ENCODE measurements at regions not wholly inside any gene's neighbourhood (a gene's known extent, or its start where the extent isn't known, plus 50 kb on each side); places are given as distances from the start of the nearest gene placed in this dataset.
"Not testable (repeated sequence)": the region's sequence is repeated elsewhere in the genome, so short reads cannot be mapped to it uniquely, and the experiment has no call there.

DNA sequence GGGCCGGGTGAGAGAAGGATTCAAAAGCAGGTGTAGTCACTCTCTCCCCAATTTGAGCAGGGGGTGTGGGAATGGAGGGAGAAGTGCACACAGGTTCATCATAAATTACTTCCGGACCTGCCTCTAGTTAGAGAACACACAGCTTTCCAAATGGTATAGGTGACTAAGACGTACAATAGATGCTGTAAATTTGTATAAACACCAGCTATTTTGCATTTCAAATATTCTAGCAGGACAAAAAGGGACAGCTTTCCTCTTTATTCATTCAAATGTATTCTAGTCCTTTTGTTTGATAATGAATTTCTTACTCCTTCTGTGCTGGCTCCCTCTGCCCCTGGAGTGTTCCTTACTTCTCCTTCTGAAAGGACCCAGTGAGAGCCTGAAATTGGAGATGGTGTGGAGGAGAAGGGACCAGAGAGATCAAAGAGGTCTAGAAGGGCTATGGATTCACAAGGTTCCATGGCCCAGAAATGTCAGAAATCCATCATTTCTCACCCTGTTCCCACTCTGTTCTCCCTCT is 53.2 kb upstream of the SH3BP4 start:
- Histone ChIP-seq H3K27me3 (no peaks in the 10 kb centered on the region), H3K36me3 (no peaks in the 10 kb centered on the region), H3K27ac (no peak overlapping the region), H3K4me3 (no peak overlapping the region), H3K4me1 (no peaks in the 10 kb centered on the region), H3K9me3 (no peaks in the 10 kb centered on the region)
- no peak for DNase-seq (ENCODE audit: low spot score)
- TF ChIP-seq, protein P1, sequence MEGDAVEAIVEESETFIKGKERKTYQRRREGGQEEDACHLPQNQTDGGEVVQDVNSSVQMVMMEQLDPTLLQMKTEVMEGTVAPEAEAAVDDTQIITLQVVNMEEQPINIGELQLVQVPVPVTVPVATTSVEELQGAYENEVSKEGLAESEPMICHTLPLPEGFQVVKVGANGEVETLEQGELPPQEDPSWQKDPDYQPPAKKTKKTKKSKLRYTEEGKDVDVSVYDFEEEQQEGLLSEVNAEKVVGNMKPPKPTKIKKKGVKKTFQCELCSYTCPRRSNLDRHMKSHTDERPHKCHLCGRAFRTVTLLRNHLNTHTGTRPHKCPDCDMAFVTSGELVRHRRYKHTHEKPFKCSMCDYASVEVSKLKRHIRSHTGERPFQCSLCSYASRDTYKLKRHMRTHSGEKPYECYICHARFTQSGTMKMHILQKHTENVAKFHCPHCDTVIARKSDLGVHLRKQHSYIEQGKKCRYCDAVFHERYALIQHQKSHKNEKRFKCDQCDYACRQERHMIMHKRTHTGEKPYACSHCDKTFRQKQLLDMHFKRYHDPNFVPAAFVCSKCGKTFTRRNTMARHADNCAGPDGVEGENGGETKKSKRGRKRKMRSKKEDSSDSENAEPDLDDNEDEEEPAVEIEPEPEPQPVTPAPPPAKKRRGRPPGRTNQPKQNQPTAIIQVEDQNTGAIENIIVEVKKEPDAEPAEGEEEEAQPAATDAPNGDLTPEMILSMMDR (IDR thresholded peaks at IDR 0.05) = no peak

DNA sequence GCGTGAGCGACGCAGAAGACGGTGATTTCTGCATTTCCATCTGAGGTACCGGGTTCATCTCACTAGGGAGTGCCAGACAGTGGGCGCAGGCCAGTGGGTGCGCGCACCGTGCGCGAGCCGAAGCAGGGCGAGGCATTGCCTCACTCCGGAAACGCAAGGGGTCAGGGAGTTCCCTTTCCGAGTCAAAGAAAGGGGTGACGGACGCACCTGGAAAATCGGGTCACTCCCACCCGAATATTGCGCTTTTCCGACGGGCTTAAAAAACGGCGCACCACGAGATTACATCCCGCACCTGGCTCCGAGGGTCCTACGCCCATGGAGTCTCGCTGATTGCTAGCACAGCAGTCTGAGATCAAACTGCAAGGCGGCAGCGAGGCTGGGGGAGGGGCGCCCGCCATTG is 63.4 kb upstream of the SH3BP4 start:
- H3K9me3 ChIP-seq; DNase-seq (ENCODE audit: low spot score); H3K36me3 ChIP-seq; H3K27me3 ChIP-seq; H3K4me1 ChIP-seq; H3K27ac ChIP-seq: not testable (repeated sequence)
- H3K4me3 ChIP-seq = peak overlapping the region in 1 of 2 donors; percentile 31

DNA sequence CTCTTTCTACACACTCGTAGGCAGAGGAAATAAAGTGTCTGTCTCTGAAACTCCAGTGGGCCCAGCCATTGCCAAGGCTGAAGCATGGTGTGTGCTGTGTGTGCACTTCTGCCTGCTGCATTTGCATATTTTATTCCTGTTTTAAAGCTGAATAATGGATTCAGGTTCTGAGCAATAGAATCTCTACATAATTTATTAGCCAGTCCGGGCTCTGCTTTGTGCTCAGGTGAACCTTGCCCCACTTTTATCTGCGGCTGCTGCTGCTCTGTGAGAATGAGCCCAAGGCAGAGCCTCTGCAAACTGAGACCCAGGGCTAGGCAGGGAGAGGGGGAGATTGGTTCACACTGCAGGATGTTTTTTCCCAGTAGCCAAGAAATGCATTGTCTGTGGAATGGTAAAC is 64.6 kb upstream of the SH3BP4 start:
- Histone ChIP-seq H3K36me3 (no peaks in the 10 kb centered on the region), H3K27me3 (no peaks in the 10 kb centered on the region), H3K4me1 (no peaks in the 10 kb centered on the region), H3K4me3 (no peak overlapping the region), H3K9me3 (no peaks in the 10 kb centered on the region), H3K27ac (no peak overlapping the region)
- TF ChIP-seq, protein P1 (IDR thresholded peaks at IDR 0.05) = no peak
- DNase-seq (ENCODE audit: low spot score) = no peak

DNA sequence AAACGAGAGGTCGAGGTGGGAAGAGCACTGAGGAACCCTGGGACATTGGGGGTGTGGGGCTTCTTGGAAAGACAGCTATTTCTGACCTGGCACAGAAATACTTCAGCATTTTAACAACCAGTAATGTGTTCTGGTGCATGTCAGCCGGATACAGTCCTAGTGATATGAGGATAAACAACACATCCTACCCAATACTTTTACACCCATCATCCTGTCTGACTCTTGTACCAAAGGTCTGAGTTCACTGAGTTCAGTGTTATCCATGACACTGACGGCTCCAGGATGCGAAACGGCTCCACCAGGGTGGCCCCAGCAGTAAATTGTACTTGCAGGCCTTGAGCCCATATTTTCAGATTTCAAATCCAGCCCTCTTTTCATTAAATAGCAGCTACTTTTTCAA is 65.9 kb upstream of the SH3BP4 start:
- Histone ChIP-seq H3K4me3 (no peak overlapping the region), H3K4me1 (peaks cover 0 to 11% of the 10 kb centered on the region in 2 donors), H3K36me3 (no peaks in the 10 kb centered on the region), H3K27me3 (no peaks in the 10 kb centered on the region), H3K9me3 (no peaks in the 10 kb centered on the region), H3K27ac (no peak overlapping the region)
- TF ChIP-seq, protein P1 (IDR thresholded peaks at IDR 0.05) = no peak
- DNase-seq (ENCODE audit: low spot score) = no peak

DNA sequence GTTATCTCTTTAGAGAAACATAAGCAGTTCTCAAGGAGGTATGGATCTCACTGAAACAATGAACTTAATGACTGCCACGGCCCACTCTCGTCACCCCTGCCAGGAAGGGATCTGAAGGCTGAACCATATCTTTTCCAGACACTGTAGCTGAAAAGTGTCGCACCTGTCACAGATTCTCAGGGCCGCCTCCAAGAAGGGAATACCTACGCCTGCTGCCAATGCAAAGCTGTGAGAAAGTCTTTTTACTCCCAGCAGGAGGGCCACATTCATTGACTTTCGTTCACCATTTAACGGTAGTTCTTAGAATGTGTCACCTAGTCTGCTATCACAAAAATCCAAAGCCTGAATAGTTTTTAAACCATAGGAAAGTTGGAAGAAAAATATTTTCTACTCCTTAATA is 66.7 kb upstream of the SH3BP4 start:
- TF ChIP-seq, protein P1 (IDR thresholded peaks at IDR 0.05) = no peak
- no peaks in the 10 kb centered on the region for H3K9me3 ChIP-seq
- peaks cover 0 to 17% of the 10 kb centered on the region in 2 donors for H3K4me1 ChIP-seq

DNA sequence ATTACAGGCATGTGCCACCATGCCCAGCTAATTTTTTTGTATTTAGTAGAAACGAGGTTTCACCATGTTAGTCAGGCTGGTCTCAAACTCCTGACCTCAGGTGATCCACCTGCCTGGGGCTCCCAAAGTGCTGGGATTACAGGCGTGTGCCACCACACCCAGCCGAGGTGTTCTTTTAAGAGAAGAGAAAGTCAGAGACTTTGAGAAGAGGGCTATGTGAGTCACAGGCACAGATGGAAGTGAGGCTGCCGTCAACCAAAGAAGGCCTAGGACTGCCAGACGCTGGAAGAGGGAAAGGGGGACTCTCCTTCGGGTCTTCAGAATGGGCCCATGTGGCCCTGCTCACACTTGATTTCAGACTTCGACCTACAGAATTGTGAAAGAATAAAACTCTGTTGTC is 67.2 kb upstream of the SH3BP4 start:
- no peak for DNase-seq (ENCODE audit: low spot score)
- TF ChIP-seq, protein P1 (IDR thresholded peaks at IDR 0.05) = no peak
- H3K4me1 ChIP-seq = peaks cover 0 to 17% of the 10 kb centered on the region in 2 donors
- H3K27ac ChIP-seq = no peak overlapping the region
- H3K27me3 ChIP-seq = no peaks in the 10 kb centered on the region
- H3K4me3 ChIP-seq = no peak overlapping the region
- H3K9me3 ChIP-seq = no peaks in the 10 kb centered on the region
- H3K36me3 ChIP-seq = no peaks in the 10 kb centered on the region

More for the DNA sequence above, 66.7 kb upstream of the SH3BP4 start:
- Histone ChIP-seq H3K27ac (no peak overlapping the region), H3K36me3 (no peaks in the 10 kb centered on the region), H3K27me3 (no peaks in the 10 kb centered on the region), H3K4me3 (no peak overlapping the region)
- no peak for DNase-seq (ENCODE audit: low spot score)

Data from right atrium auricular region (tissue), 2 donors.